ENCODE measurements at regions not wholly inside any gene's neighbourhood (a gene's known extent, or its start where the extent isn't known, plus 50 kb on each side); places are given as distances from the start of the nearest gene placed in this dataset.
"Not testable (repeated sequence)": the region's sequence is repeated elsewhere in the genome, so short reads cannot be mapped to it uniquely, and the experiment has no call there.

DNA sequence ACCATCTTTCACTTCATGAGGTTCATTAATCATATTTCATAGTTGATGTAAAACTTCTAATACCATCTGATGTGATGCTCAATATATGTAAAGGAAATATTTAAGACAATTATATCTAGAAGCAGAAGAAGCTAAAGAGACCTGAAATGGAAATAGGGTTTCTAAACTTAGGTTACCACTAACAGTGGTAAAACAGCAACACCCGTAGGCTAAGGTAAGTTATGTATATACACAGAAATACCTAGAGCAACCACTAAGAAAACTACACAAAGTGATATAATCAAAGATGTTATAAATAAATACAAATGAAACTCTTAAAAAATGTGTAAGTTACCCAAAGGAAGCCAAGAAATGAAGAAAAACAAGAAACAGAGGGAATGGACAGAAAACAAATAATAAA is 61.1 kb upstream of the TNFSF4 start:
- Histone ChIP-seq H3K36me3 (ENCODE audit: low read depth) (no peaks in the 10 kb centered on the region), H3K27me3 (ENCODE audit: insufficient read depth, poor library complexity, severe bottlenecking) (no peaks in the 10 kb centered on the region), H3K27ac (ENCODE audit: poor library complexity, severe bottlenecking) (peak overlapping the region; percentile 78), H3K9me3 (ENCODE audit: severe bottlenecking) (no peaks in the 10 kb centered on the region), H3K4me1 (ENCODE audit: insufficient read depth, poor library complexity, severe bottlenecking) (peaks cover 42% of the 10 kb centered on the region), H3K4me3 (ENCODE audit: severe bottlenecking) (no peak overlapping the region)
- DNase-seq (ENCODE audit: low spot score) = no peak
- TF ChIP-seq CTCF (IDR thresholded peaks at IDR 0.05; ENCODE audit: poor library complexity, severe bottlenecking) = no peak
- no peak for ATAC-seq (ENCODE audit: low read depth)

DNA sequence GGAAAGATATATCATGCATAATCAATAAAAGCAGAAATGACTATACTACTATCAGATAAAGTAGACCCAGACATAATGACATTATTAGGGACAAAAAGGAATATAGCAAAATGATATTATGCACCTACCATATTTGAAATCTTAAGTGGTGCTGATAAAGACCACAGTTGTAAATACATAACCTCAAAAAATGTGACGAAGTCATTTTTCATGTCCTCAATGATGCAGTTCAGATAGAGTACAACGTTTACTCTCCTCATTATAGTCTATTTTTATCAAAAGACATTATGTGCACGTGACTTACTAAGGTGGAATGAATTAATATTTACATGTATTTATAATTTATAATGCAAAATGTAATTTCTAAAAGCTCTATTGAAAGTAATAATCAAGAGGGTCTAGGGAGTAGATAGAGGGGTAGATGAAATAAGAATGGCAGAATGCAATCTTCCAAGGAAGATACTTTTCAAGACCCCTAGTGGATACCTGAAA is 61.7 kb upstream of the TNFSF4 start:
- no peak for ATAC-seq (ENCODE audit: low read depth)
- H3K27me3 ChIP-seq (ENCODE audit: insufficient read depth, poor library complexity, severe bottlenecking) = no peaks in the 10 kb centered on the region
- no peak for DNase-seq (ENCODE audit: low spot score)
- TF ChIP-seq CTCF (IDR thresholded peaks at IDR 0.05; ENCODE audit: poor library complexity, severe bottlenecking) = no peak
- no peak overlapping the region for H3K4me3 ChIP-seq (ENCODE audit: severe bottlenecking)
- H3K4me1 ChIP-seq (ENCODE audit: insufficient read depth, poor library complexity, severe bottlenecking) = peaks cover 42% of the 10 kb centered on the region
- no peaks in the 10 kb centered on the region for H3K9me3 ChIP-seq (ENCODE audit: severe bottlenecking)
- H3K27ac ChIP-seq (ENCODE audit: poor library complexity, severe bottlenecking) = peak overlapping the region; percentile 78
- H3K36me3 ChIP-seq (ENCODE audit: low read depth) = no peaks in the 10 kb centered on the region

GRCh38 chr1:173269490-173270230 is 62.5 kb upstream of the TNFSF4 start:
- no peak for DNase-seq (ENCODE audit: low spot score)
- Histone ChIP-seq H3K4me1 (ENCODE audit: insufficient read depth, poor library complexity, severe bottlenecking) (peaks cover 42% of the 10 kb centered on the region), H3K9me3 (ENCODE audit: severe bottlenecking) (no peaks in the 10 kb centered on the region), H3K27ac (ENCODE audit: poor library complexity, severe bottlenecking) (peak overlapping the region; percentile 78), H3K36me3 (ENCODE audit: low read depth) (no peaks in the 10 kb centered on the region), H3K4me3 (ENCODE audit: severe bottlenecking) (no peak overlapping the region), H3K27me3 (ENCODE audit: insufficient read depth, poor library complexity, severe bottlenecking) (no peaks in the 10 kb centered on the region)
- TF ChIP-seq CTCF (IDR thresholded peaks at IDR 0.05; ENCODE audit: poor library complexity, severe bottlenecking) = no peak
- ATAC-seq (ENCODE audit: low read depth) = peak; percentile 98

DNA sequence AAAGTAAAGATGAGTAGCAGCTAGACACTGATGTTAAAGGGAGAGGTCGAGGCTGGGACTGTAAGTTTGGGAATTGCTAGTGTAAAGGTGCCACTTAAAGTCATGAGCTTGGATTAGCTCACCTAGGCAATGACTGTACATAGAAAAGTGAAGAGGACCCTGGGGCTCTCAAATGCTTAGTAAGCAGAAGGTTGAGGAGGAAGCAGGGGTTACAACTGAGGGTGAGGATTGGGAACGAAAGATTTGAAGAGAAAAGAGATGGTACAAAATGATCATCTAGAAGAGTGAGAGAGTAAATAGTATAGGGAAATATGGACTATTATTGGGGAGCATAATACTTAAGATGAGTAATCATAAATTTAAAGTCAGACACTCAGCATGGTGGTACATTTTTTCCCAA is 63.1 kb upstream of the TNFSF4 start:
- no peaks in the 10 kb centered on the region for H3K27me3 ChIP-seq (ENCODE audit: insufficient read depth, poor library complexity, severe bottlenecking)
- peak overlapping the region; percentile 78 for H3K27ac ChIP-seq (ENCODE audit: poor library complexity, severe bottlenecking)
- peaks cover 42% of the 10 kb centered on the region for H3K4me1 ChIP-seq (ENCODE audit: insufficient read depth, poor library complexity, severe bottlenecking)
- no peak overlapping the region for H3K4me3 ChIP-seq (ENCODE audit: severe bottlenecking)
- no peak for TF ChIP-seq CTCF (IDR thresholded peaks at IDR 0.05; ENCODE audit: poor library complexity, severe bottlenecking)
- no peaks in the 10 kb centered on the region for H3K9me3 ChIP-seq (ENCODE audit: severe bottlenecking)
- no peak for ATAC-seq (ENCODE audit: low read depth)
- no peak for DNase-seq (ENCODE audit: low spot score)
- H3K36me3 ChIP-seq (ENCODE audit: low read depth) = no peaks in the 10 kb centered on the region

DNA sequence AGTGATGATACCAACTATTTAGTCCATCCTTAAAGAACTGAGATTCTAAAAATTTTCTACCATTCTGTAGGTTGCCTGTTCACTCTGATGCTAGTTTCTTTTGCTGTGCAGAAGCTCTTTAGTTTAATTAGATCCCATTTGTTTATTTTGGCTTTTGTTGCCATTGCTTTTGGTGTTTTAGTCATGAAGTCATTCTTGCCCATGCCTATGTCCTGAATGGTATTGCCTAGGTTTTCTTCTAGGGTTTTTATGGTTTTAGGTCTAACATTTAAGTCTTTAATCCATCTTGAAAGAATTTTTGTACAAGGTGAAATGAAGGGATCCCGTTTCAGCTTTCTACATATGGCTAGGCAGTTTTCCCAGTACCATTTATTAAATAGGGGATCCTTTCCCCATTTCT is 63.9 kb upstream of the TNFSF4 start:
- not testable (repeated sequence) for H3K9me3 ChIP-seq (ENCODE audit: severe bottlenecking); DNase-seq (ENCODE audit: low spot score); H3K4me3 ChIP-seq (ENCODE audit: severe bottlenecking); ATAC-seq (ENCODE audit: low read depth); H3K36me3 ChIP-seq (ENCODE audit: low read depth); H3K27me3 ChIP-seq (ENCODE audit: insufficient read depth, poor library complexity, severe bottlenecking)
- H3K27ac ChIP-seq (ENCODE audit: poor library complexity, severe bottlenecking) = peak overlapping the region; percentile 78
- peaks cover 42% of the 10 kb centered on the region for H3K4me1 ChIP-seq (ENCODE audit: insufficient read depth, poor library complexity, severe bottlenecking)
